ENCODE measurements at regions not wholly inside any gene's neighbourhood (a gene's known extent, or its start where the extent isn't known, plus 50 kb on each side); places are given as distances from the start of the nearest gene placed in this dataset.

DNA sequence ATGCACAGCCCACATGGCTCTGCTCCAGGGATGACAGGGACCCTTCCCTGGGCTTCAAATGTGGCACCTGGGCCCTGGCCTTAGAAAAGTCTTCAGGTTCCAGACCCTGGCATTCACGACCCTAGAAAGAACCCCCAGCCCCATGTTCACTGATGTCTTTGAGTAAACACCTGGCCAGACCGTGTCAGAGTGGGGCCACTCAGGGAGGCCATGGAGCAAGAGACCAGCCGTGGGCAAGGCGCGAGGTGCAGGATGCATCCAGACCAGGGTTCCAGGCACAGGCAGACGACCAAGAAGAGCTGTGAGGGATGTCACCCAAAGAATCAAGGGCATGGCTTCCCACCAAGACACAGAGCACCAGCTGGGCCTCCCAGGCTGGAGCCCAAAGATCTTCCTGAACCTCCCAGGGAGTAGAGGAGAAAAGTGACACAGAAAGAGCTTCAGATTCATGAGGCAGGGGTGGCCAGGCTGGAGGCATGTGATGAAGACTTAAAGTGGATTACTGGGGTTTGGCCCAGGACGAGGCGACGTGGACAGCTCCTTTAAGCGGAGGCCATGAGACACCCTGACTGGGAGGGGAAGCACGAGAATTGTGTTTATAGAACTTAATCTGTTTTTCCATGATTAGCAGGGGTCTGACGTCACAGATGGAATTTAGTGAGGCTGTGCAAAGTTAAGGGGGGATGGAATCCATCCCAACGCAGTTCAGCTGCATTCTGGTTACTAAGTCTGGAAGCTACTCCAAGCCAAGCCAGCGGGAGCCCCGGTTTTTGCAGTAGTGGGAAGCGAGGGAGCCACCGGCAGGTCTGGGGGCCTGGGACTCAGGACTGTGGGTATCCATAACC, 61.6 kb downstream of the ARL6IP4 start:
- WGBS, 3 donors = 13 to 26% (median 25%) methylated on average over 14 to 17 of the region's 17 CpGs
- TF ChIP-seq, protein P1, sequence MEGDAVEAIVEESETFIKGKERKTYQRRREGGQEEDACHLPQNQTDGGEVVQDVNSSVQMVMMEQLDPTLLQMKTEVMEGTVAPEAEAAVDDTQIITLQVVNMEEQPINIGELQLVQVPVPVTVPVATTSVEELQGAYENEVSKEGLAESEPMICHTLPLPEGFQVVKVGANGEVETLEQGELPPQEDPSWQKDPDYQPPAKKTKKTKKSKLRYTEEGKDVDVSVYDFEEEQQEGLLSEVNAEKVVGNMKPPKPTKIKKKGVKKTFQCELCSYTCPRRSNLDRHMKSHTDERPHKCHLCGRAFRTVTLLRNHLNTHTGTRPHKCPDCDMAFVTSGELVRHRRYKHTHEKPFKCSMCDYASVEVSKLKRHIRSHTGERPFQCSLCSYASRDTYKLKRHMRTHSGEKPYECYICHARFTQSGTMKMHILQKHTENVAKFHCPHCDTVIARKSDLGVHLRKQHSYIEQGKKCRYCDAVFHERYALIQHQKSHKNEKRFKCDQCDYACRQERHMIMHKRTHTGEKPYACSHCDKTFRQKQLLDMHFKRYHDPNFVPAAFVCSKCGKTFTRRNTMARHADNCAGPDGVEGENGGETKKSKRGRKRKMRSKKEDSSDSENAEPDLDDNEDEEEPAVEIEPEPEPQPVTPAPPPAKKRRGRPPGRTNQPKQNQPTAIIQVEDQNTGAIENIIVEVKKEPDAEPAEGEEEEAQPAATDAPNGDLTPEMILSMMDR (IDR thresholded peaks at IDR 0.05) = peak in 1 of 3 donors; percentile 6
- TF ChIP-seq POLR2A (IDR thresholded peaks at IDR 0.05) = no peak
- no peak for TF ChIP-seq EP300 (IDR thresholded peaks at IDR 0.05)
- Histone ChIP-seq H3K4me1 (ENCODE audit: insufficient read depth) (peaks cover 40% of the 10 kb centered on the region), H3K27ac (peak overlapping the region; percentile 72 to 77), H3K36me3 (no peaks in the 10 kb centered on the region), H3K27me3 (no peaks in the 10 kb centered on the region), H3K9me3 (no peaks in the 10 kb centered on the region), H3K4me3 (no peak overlapping the region)
- intact Hi-C loops (cut with DNase I) = loop anchor here (2.0 to 10.0 kb wide), 6 partner anchors 65 to 193 kb away; partner anchors contain the start of genes MPHOSPH9 (in 4 of the 4), MTRFR (in 4 of the 4), OGFOD2 (in 1 of the 4) and PITPNM2 (in 1 of the 4)
- peak; percentile 78 to 84 (median 83) for DNase-seq

DNA sequence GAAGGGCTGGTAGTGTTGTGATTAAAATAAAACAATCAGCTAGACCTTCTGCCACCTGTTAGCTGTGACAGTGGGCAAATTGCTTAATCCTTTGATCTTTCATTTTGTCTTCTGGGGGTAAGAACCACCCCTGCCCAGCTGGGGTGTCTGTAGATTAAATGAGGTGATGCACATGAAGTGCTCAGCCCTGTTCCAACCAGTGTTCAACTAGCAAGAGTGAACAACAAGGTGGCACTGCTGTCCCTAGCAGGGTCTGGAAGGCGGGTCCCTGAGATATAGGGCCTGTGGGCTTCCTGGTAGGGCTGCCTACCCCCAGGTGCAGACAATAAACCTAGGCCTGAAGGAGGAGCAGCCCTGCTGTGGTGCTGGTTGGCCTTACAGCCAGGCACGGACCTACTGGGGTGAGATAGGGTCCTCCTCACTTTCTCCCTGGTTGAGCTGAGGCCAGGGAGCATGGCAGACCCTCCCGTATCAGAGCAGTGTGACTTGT, 60.6 kb downstream of the ARL6IP4 start:
- Histone ChIP-seq H3K9me3 (no peaks in the 10 kb centered on the region), H3K27ac (peak overlapping the region; percentile 60 to 77), H3K36me3 (no peaks in the 10 kb centered on the region), H3K4me1 (ENCODE audit: insufficient read depth) (peaks cover 38% of the 10 kb centered on the region), H3K4me3 (no peak overlapping the region), H3K27me3 (no peaks in the 10 kb centered on the region)
- DNase-seq = peak in 1 of 5 donors; percentile 43
- no peak for TF ChIP-seq EP300 (IDR thresholded peaks at IDR 0.05)
- TF ChIP-seq, protein P1 (IDR thresholded peaks at IDR 0.05) = no peak
- no peak for TF ChIP-seq POLR2A (IDR thresholded peaks at IDR 0.05)
- 88 to 92% (median 90%) methylated on average over 3 of the region's 3 CpGs for WGBS, 3 donors
- intact Hi-C loops (cut with DNase I) = loop anchor here (5.0 to 10.0 kb wide), 5 partner anchors 64 to 194 kb away; partner anchors contain the start of genes MPHOSPH9 (in 3 of the 4), MTRFR (in 3 of the 4), OGFOD2 (in 1 of the 4) and PITPNM2 (in 1 of the 4)

DNA sequence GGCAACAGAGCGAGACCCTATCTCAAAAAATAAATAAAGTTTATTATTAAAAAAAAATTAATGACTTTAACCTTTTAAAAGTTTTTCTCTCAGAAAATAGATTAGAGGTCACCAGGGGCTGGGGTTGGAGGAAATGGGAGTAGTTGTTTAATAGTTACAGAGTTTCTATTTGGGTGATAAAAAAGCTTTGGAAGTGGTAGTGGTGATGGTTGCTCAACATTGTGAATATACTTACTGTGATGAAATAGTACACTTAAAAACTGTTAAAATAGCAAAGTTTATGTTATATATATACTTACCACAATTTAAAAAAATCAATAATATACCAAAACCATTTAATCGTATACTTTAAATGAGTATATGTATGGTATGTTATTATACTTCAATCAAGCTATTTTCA, 59.6 kb downstream of the ARL6IP4 start:
- H3K4me3 ChIP-seq = no peak overlapping the region
- peaks cover 28% of the 10 kb centered on the region for H3K4me1 ChIP-seq (ENCODE audit: insufficient read depth)
- WGBS, 3 donors = 45 to 74% (median 72%) methylated on average over 2 of the region's 2 CpGs
- no peaks in the 10 kb centered on the region for H3K36me3 ChIP-seq
- TF ChIP-seq POLR2A (IDR thresholded peaks at IDR 0.05) (no peak), EP300 (IDR thresholded peaks at IDR 0.05) (no peak)
- TF ChIP-seq, protein P1 (IDR thresholded peaks at IDR 0.05) = no peak
- H3K9me3 ChIP-seq = no peaks in the 10 kb centered on the region
- no peaks in the 10 kb centered on the region for H3K27me3 ChIP-seq
- H3K27ac ChIP-seq = no peak overlapping the region
- no peak for DNase-seq
- intact Hi-C loops (cut with DNase I) = loop anchor here (5.0 to 10.0 kb wide), 5 partner anchors 63 to 195 kb away; partner anchors contain the start of genes MPHOSPH9 (in 3 of the 4), MTRFR (in 3 of the 4), OGFOD2 (in 1 of the 4) and PITPNM2 (in 1 of the 4)

DNA sequence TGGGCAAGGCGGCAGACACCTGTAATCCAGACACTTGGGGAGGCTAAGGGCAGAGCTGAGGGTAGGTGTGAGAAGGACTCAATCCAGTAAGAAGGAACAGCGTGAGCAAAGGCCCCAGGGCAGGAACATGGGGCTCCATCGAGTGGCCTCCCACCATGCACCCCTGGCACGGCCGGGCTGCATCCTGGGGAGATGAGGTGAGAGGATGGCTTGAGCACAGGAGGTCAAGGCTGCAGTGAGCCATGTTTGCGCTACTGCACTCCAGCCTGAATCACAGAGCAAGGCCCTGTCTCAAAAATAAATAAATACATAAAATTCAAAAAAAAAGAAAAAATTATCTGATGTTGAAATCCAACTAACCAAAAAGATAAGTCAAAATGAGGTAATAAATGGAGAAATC, 58.5 kb downstream of the ARL6IP4 start:
- intact Hi-C loops (cut with DNase I) = no loop called here
- WGBS, 3 donors = 88 to 92% (median 89%) methylated on average over 6 of the region's 6 CpGs
- Histone ChIP-seq H3K27ac (no peak overlapping the region), H3K4me1 (ENCODE audit: insufficient read depth) (peaks cover 18% of the 10 kb centered on the region), H3K36me3 (no peaks in the 10 kb centered on the region), H3K4me3 (no peak overlapping the region), H3K9me3 (no peaks in the 10 kb centered on the region), H3K27me3 (no peaks in the 10 kb centered on the region)
- TF ChIP-seq, protein P1 (IDR thresholded peaks at IDR 0.05) = no peak
- DNase-seq = no peak

Data from ovary (tissue), 7 donors.